ENCODE measurements at regions not wholly inside any gene's neighbourhood (a gene's known extent, or its start where the extent isn't known, plus 50 kb on each side); places are given as distances from the start of the nearest gene placed in this dataset.

GRCh38 chr1:216881695-216882094 is 158.5 kb upstream of the ESRRG start:
- TF ChIP-seq, protein P1, sequence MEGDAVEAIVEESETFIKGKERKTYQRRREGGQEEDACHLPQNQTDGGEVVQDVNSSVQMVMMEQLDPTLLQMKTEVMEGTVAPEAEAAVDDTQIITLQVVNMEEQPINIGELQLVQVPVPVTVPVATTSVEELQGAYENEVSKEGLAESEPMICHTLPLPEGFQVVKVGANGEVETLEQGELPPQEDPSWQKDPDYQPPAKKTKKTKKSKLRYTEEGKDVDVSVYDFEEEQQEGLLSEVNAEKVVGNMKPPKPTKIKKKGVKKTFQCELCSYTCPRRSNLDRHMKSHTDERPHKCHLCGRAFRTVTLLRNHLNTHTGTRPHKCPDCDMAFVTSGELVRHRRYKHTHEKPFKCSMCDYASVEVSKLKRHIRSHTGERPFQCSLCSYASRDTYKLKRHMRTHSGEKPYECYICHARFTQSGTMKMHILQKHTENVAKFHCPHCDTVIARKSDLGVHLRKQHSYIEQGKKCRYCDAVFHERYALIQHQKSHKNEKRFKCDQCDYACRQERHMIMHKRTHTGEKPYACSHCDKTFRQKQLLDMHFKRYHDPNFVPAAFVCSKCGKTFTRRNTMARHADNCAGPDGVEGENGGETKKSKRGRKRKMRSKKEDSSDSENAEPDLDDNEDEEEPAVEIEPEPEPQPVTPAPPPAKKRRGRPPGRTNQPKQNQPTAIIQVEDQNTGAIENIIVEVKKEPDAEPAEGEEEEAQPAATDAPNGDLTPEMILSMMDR (IDR thresholded peaks at IDR 0.05), result no peak
- TF ChIP-seq POLR2A (IDR thresholded peaks at IDR 0.05), result no peak

Measured in adrenal gland (tissue), 5 donors.